Hepatocyte (in vitro differentiated cells): ENCODE measurements at regions not wholly inside any gene's neighbourhood (a gene's known extent, or its start where the extent isn't known, plus 50 kb on each side); places are given as distances from the start of the nearest gene placed in this dataset.

Experiments used
- DNase-seq: peaks from one replicate; pipeline ENCODE4 v3.0.0-alpha.2; 2016; ENCODE audit warnings: low spot score
- H2AFZ ChIP-seq: fragments of 200-600 bp; sonication (generic); 2 replicates; pipeline ENCODE4 v1.6.0; 2016; ENCODE audit warnings: antibody characterized with exemption, mild to moderate bottlenecking
- H3K27ac ChIP-seq: fragments of 200-600 bp; sonication (generic); 2 replicates; pipeline ENCODE4 v1.5.1; 2016; ENCODE audit warnings: mild to moderate bottlenecking
- H3K27me3 ChIP-seq: fragments of 200-600 bp; sonication (generic); 2 replicates; pipeline ENCODE4 v1.6.1; 2016
- H3K36me3 ChIP-seq: fragments of 200-600 bp; sonication (generic); replicated peaks from 2 replicates; pipeline ENCODE4 v1.5.1; 2016; ENCODE audit warnings: low read depth; ENCODE audit not compliant: insufficient read depth
- H3K4me1 ChIP-seq: fragments of 200-600 bp; sonication (generic); 2 replicates; pipeline ENCODE4 v1.5.1; 2016; ENCODE audit warnings: mild to moderate bottlenecking, moderate library complexity; ENCODE audit not compliant: insufficient read depth
- H3K4me2 ChIP-seq: fragments of 200-600 bp; sonication (generic); 2 replicates; pipeline ENCODE4 v1.6.0; 2016
- H3K4me3 ChIP-seq: fragments of 200-600 bp; sonication (generic); 2 replicates; pipeline ENCODE4 v1.5.1; 2016; ENCODE audit warnings: mild to moderate bottlenecking
- H3K79me2 ChIP-seq: fragments of 200-600 bp; sonication (generic); 2 replicates; pipeline ENCODE4 v1.6.0; 2017; ENCODE audit warnings: mild to moderate bottlenecking
- H3K9me2 ChIP-seq: fragments of 200-600 bp; sonication (generic); replicated peaks from 2 replicates; pipeline ENCODE4 v1.6.0; 2017; ENCODE audit warnings: mild to moderate bottlenecking; ENCODE audit not compliant: insufficient read depth
- H3K9me3 ChIP-seq: fragments of 200-600 bp; sonication (generic); 2 replicates; pipeline ENCODE4 v1.5.1; 2016; ENCODE audit warnings: low read depth, mild to moderate bottlenecking
- H4K20me1 ChIP-seq: fragments of 200-600 bp; sonication (generic); 2 replicates; pipeline ENCODE4 v1.6.0; 2016; ENCODE audit warnings: mild to moderate bottlenecking; ENCODE audit not compliant: insufficient read depth, poor library complexity, severe bottlenecking
- EZH2 ChIP-seq: fragments of 200-600 bp; sonication (generic); IDR thresholded peaks from 2 replicates; pipeline ENCODE4 v1.6.1; 2016; ENCODE audit warnings: antibody characterized with exemption, mild to moderate bottlenecking, borderline replicate concordance
- EZH2phosphoT487 ChIP-seq: fragments of 200-600 bp; sonication (generic); IDR thresholded peaks from one replicate; pipeline ENCODE4 v1.6.1; 2018; ENCODE audit warnings: antibody characterized with exemption, mild to moderate bottlenecking, low read depth, moderate library complexity; ENCODE audit not compliant: unreplicated experiment, severe bottlenecking
- WGBS: methylation state at CpG from one replicate; pipeline ENCODE4 v1.1.6; 2016; ENCODE audit warnings: low lambda C conversion rate; ENCODE audit errors: missing lambda C conversion rate; 5-methylcytosine and 5-hydroxymethylcytosine counted together
- TF ChIP-seq, protein P1 (sequence below): fragments of 200-600 bp; sonication (generic); IDR thresholded peaks from 2 replicates; pipeline ENCODE4 v1.5.1; 2016; ENCODE audit warnings: antibody characterized with exemption, mild to moderate bottlenecking; ENCODE audit not compliant: poor library complexity

- 81% methylated on average over 1 of the region's 1 CpG for WGBS
- Histone ChIP-seq H2AFZ (no peak overlapping the region), H3K4me1 (no peaks in the 10 kb centered on the region), H3K9me2 (no peaks in the 10 kb centered on the region), H3K79me2 (no peaks in the 10 kb centered on the region), H3K36me3 (no peaks in the 10 kb centered on the region), H4K20me1 (no peaks in the 10 kb centered on the region), H3K4me3 (no peak overlapping the region), H3K9me3 (no peaks in the 10 kb centered on the region), H3K27me3 (no peaks in the 10 kb centered on the region), H3K4me2 (no peak overlapping the region), H3K27ac (no peak overlapping the region)
- TF ChIP-seq, protein P1, sequence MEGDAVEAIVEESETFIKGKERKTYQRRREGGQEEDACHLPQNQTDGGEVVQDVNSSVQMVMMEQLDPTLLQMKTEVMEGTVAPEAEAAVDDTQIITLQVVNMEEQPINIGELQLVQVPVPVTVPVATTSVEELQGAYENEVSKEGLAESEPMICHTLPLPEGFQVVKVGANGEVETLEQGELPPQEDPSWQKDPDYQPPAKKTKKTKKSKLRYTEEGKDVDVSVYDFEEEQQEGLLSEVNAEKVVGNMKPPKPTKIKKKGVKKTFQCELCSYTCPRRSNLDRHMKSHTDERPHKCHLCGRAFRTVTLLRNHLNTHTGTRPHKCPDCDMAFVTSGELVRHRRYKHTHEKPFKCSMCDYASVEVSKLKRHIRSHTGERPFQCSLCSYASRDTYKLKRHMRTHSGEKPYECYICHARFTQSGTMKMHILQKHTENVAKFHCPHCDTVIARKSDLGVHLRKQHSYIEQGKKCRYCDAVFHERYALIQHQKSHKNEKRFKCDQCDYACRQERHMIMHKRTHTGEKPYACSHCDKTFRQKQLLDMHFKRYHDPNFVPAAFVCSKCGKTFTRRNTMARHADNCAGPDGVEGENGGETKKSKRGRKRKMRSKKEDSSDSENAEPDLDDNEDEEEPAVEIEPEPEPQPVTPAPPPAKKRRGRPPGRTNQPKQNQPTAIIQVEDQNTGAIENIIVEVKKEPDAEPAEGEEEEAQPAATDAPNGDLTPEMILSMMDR = no peak
- no peak for TF ChIP-seq EZH2
- no peak for TF ChIP-seq EZH2phosphoT487
- no peak for DNase-seq
Observed at GRCh38 chr7:115241151-115241550, 319.3 kb downstream of the MDFIC start.

DNA sequence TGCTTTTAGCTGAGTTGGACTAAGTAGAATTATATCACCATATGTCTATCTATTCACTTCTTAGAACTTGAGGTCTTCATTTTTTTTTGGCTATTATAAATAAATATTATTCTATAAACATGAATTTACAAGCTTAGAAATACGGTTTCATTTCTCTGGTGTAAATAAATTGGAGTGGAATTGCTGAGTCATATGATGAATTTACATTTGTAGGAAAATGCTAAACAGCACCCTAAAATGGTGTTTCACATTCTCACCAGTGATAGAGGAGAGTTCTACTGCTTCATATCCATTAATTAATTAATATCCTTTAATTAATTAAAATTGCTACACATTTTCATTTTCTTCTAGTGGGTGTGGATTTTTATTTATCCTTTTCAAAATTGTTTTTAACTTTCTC, 318.3 kb downstream of the MDFIC start:
- Histone ChIP-seq H3K9me2 (no peaks in the 10 kb centered on the region), H3K27me3 (no peaks in the 10 kb centered on the region), H3K4me1 (no peaks in the 10 kb centered on the region), H3K9me3 (no peaks in the 10 kb centered on the region), H3K4me3 (no peak overlapping the region), H3K36me3 (no peaks in the 10 kb centered on the region), H2AFZ (no peak overlapping the region), H3K4me2 (no peak overlapping the region), H3K79me2 (no peaks in the 10 kb centered on the region), H3K27ac (no peak overlapping the region), H4K20me1 (no peaks in the 10 kb centered on the region)
- DNase-seq = no peak
- TF ChIP-seq, protein P1 = no peak
- no peak for TF ChIP-seq EZH2
- no peak for TF ChIP-seq EZH2phosphoT487
- 70% methylated on average over 1 of the region's 1 CpG for WGBS

DNA sequence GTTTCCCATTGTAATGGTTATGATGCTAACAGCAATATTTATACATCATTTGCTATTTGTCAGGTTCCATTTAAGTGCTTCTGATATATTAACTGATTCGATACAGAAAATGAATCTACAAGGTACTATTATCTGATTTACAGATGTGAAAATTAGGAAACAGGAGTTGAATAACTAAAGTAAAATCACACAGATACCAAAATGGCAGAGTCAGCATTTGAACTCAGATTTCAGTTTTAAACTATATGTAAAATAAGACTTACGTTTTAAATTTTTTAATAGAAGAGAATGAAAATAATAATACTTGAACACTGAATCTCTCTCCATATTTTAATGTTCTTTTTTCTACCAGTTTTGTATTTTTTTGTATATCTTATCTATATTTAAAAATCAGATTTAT, 313.2 kb downstream of the MDFIC start:
- DNase-seq = no peak
- H3K9me2 ChIP-seq = no peaks in the 10 kb centered on the region
- H2AFZ ChIP-seq = no peak overlapping the region
- no peak for TF ChIP-seq EZH2
- no peaks in the 10 kb centered on the region for H3K36me3 ChIP-seq
- H3K4me2 ChIP-seq = no peak overlapping the region
- no peaks in the 10 kb centered on the region for H4K20me1 ChIP-seq
- H3K9me3 ChIP-seq = no peaks in the 10 kb centered on the region
- no peak overlapping the region for H3K27ac ChIP-seq
- peaks cover 15% of the 10 kb centered on the region for H3K4me1 ChIP-seq
- WGBS = 89% methylated on average over 2 of the region's 2 CpGs
- no peaks in the 10 kb centered on the region for H3K79me2 ChIP-seq
- H3K27me3 ChIP-seq = no peaks in the 10 kb centered on the region
- H3K4me3 ChIP-seq = no peak overlapping the region

GRCh38 chr7:115233809-115234208, 311.9 kb downstream of the MDFIC start:
- H3K79me2 ChIP-seq = no peaks in the 10 kb centered on the region
- no peak overlapping the region for H3K4me3 ChIP-seq
- TF ChIP-seq, protein P1 = no peak
- TF ChIP-seq EZH2 (no peak), EZH2phosphoT487 (no peak)
- H3K27me3 ChIP-seq = no peaks in the 10 kb centered on the region
- H3K4me1 ChIP-seq = peaks cover 15% of the 10 kb centered on the region
- no peaks in the 10 kb centered on the region for H3K9me3 ChIP-seq
- H3K9me2 ChIP-seq = no peaks in the 10 kb centered on the region
- no peaks in the 10 kb centered on the region for H4K20me1 ChIP-seq
- no peak overlapping the region for H3K27ac ChIP-seq
- no peaks in the 10 kb centered on the region for H3K36me3 ChIP-seq
- H3K4me2 ChIP-seq = no peak overlapping the region
- WGBS = 90% methylated on average over 3 of the region's 3 CpGs
- no peak for DNase-seq
- no peak overlapping the region for H2AFZ ChIP-seq
